Activated B cell treated with CpG ODN at 0.5 μM for 24 hours (primary cell): ENCODE measurements at regions not wholly inside any gene's neighbourhood (a gene's known extent, or its start where the extent isn't known, plus 50 kb on each side); places are given as distances from the start of the nearest gene placed in this dataset.

Source experiments
- ATAC-seq: fragments of 200-7000 bp; cut with Tn5 transposase; one replicate; pipeline ENCODE4 v1.10.0; 2021; ENCODE audit warnings: low read depth, mild to moderate bottlenecking, moderate library complexity
- CTCF ChIA-PET: fragments of 350-600 bp; sonication (Branson Sonifier 250); formaldehyde crosslinking; loops from one replicate; lab custom pipeline; 2021; ENCODE audit warnings: antibody characterized with exemption; lab: Charles Lee
- POLR2A ChIA-PET: fragments of 350-600 bp; sonication (Branson Sonifier 250); formaldehyde crosslinking; loops from one replicate; lab custom pipeline; 2021; ENCODE audit warnings: antibody characterized with exemption; lab: Charles Lee
- DNase-seq: peaks from one replicate; pipeline ENCODE4 v3.0.0; 2022
- H3K27ac Mint-ChIP-seq: one replicate; pipeline ENCODE4 v1.8.0; 2020; ENCODE audit warnings: mixed read lengths
- H3K27me3 Mint-ChIP-seq: one replicate; pipeline ENCODE4 v1.8.0; 2021; ENCODE audit warnings: mixed read lengths
- H3K36me3 Mint-ChIP-seq: one replicate; pipeline ENCODE4 v1.8.0; 2021; ENCODE audit warnings: low read depth, mixed read lengths
- H3K4me1 Mint-ChIP-seq: one replicate; pipeline ENCODE4 v1.8.0; 2021; ENCODE audit warnings: mixed read lengths
- H3K4me3 Mint-ChIP-seq: one replicate; pipeline ENCODE4 v1.8.0; 2020; ENCODE audit warnings: mild to moderate bottlenecking, mixed read lengths
- H3K9me3 Mint-ChIP-seq: one replicate; pipeline ENCODE4 v1.8.0; 2020; ENCODE audit warnings: mixed read lengths
- intact Hi-C: fragments of 100-400 bp; cut with micrococcal nuclease; formaldehyde crosslinking; loops from one replicate; pipeline ENCODE4 v1.15.1; 2024
- TF ChIP-seq, protein P1 (sequence below): fragments of 200-600 bp; IDR thresholded peaks from one replicate; pipeline ENCODE4 v1.8.0; 2022; ENCODE audit warnings: antibody characterized with exemption, mild to moderate bottlenecking

DNA sequence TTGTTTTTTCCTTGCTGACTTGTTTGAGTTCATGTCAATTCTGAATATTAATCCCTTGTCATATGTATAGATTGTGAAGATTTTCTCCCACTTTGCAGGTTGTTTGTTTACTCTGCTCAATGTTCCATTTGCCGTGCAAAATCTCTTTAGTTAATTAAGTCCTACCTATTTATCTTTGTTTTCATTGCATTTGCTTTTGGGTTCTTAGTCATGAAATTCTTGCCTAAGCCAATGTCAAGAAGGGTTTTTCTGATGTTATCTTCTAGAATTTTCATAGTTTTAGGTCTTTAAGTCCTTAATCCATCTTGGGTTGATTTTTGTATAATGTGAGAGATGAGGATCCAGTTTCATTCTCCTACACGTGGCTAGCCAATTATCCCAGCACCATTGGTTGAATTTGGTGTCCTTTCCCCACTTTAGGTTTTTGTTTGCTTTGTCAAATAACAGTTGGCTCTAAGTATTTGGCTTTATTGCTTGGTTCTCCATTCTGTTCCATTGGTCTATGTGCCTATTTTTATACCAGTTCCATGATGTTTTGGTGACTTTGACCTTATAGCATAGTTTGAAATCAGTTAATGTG lies 163.1 kb upstream of the PGR start:
- ChIA-PET CTCF (no interaction called here), POLR2A (no interaction called here)
- Mint-ChIP-seq H3K27me3 (no peaks in the 10 kb centered on the region), H3K4me3 (no peak overlapping the region), H3K36me3 (no peaks in the 10 kb centered on the region), H3K9me3 (peaks cover 10% of the 10 kb centered on the region), H3K4me1 (no peaks in the 10 kb centered on the region), H3K27ac (no peak overlapping the region)
- no peak for DNase-seq
- intact Hi-C loops, result no loop called here
- TF ChIP-seq, protein P1, sequence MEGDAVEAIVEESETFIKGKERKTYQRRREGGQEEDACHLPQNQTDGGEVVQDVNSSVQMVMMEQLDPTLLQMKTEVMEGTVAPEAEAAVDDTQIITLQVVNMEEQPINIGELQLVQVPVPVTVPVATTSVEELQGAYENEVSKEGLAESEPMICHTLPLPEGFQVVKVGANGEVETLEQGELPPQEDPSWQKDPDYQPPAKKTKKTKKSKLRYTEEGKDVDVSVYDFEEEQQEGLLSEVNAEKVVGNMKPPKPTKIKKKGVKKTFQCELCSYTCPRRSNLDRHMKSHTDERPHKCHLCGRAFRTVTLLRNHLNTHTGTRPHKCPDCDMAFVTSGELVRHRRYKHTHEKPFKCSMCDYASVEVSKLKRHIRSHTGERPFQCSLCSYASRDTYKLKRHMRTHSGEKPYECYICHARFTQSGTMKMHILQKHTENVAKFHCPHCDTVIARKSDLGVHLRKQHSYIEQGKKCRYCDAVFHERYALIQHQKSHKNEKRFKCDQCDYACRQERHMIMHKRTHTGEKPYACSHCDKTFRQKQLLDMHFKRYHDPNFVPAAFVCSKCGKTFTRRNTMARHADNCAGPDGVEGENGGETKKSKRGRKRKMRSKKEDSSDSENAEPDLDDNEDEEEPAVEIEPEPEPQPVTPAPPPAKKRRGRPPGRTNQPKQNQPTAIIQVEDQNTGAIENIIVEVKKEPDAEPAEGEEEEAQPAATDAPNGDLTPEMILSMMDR, result no peak
- ATAC-seq, result no peak

DNA sequence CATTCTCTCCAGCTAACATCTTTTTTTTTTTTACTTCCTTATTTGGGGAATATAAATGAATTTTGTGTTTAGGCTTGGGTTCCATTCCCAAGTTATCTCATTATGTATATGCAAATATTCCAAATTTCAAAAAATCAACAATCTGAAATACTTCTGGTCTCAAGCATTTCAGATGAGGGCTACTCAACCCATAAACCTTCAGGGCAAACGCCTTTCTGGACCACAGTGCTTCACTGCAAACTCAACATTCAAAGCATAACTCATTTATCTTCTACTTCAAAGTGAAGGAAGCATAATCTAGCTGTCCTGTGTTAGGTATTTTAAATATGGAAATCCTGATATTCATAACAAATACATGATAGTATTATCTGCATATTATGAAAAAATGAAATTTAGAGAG lies 161.7 kb upstream of the PGR start:
- H3K9me3 Mint-ChIP-seq, result peaks cover 10% of the 10 kb centered on the region
- DNase-seq (no peak), ATAC-seq (no peak)
- no peak overlapping the region for H3K4me3 Mint-ChIP-seq
- no peaks in the 10 kb centered on the region for H3K4me1 Mint-ChIP-seq
- H3K27me3 Mint-ChIP-seq, result no peaks in the 10 kb centered on the region
- no peaks in the 10 kb centered on the region for H3K36me3 Mint-ChIP-seq
- intact Hi-C loops, result no loop called here
- CTCF ChIA-PET, result no interaction called here
- POLR2A ChIA-PET, result no interaction called here
- TF ChIP-seq, protein P1, result no peak
- H3K27ac Mint-ChIP-seq, result no peak overlapping the region

GRCh38 chr11:101288392-101288791 lies 158.8 kb upstream of the PGR start:
- Mint-ChIP-seq H3K4me3 (no peak overlapping the region), H3K36me3 (no peaks in the 10 kb centered on the region), H3K27ac (no peak overlapping the region), H3K4me1 (no peaks in the 10 kb centered on the region), H3K9me3 (peaks cover 6% of the 10 kb centered on the region), H3K27me3 (no peaks in the 10 kb centered on the region)
- intact Hi-C loops, result no loop called here
- ChIA-PET POLR2A (no interaction called here), CTCF (no interaction called here)
- no peak for DNase-seq
- no peak for ATAC-seq
- TF ChIP-seq, protein P1, result no peak

GRCh38 chr11:101279728-101280127 lies 150.1 kb upstream of the PGR start:
- no peak overlapping the region for H3K27ac Mint-ChIP-seq
- no peaks in the 10 kb centered on the region for H3K4me1 Mint-ChIP-seq
- H3K27me3 Mint-ChIP-seq, result no peaks in the 10 kb centered on the region
- peaks cover 4% of the 10 kb centered on the region for H3K9me3 Mint-ChIP-seq
- ATAC-seq (no peak), DNase-seq (no peak)
- no peaks in the 10 kb centered on the region for H3K36me3 Mint-ChIP-seq
- H3K4me3 Mint-ChIP-seq, result no peak overlapping the region
- ChIA-PET POLR2A (no interaction called here), CTCF (no interaction called here)
- intact Hi-C loops, result no loop called here
- TF ChIP-seq, protein P1, result no peak

DNA sequence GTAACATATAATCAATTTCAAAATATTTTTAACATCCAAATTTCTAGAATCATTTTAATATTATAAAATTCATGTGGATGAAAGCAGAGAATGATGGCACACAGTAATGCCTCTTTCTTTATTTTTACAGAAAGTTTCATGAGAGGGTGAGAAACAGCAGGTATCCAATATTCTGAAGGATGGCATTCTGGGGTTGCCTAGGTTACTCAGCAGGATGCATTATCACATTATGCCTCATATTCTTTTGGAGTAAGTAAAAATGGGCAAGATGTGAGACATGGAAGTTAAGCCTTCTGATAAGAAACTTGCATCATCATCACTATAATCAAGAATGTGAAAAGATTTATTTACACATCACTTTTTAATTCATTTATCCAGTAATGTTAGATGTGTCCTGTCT lies 148.7 kb upstream of the PGR start:
- Mint-ChIP-seq H3K36me3 (no peaks in the 10 kb centered on the region), H3K4me3 (no peak overlapping the region), H3K9me3 (peaks cover 4% of the 10 kb centered on the region), H3K4me1 (no peaks in the 10 kb centered on the region), H3K27me3 (no peaks in the 10 kb centered on the region), H3K27ac (no peak overlapping the region)
- CTCF ChIA-PET, result no interaction called here
- ATAC-seq, result no peak
- POLR2A ChIA-PET, result no interaction called here
- TF ChIP-seq, protein P1, result no peak
- intact Hi-C loops, result no loop called here
- no peak for DNase-seq
